Forelimb muscle (tissue), 1 donor: ENCODE measurements at regions not wholly inside any gene's neighbourhood (a gene's known extent, or its start where the extent isn't known, plus 50 kb on each side); places are given as distances from the start of the nearest gene placed in this dataset.
A peak's percentile ranks its signal among the peaks of the same experiment; 100 is the strongest.
"Not testable (repeated sequence)": the region's sequence is repeated elsewhere in the genome, so short reads cannot be mapped to it uniquely, and the experiment has no call there.

Source experiments
- DNase-seq: peaks from one replicate; pipeline ENCODE4 v3.0.0-alpha.2; 2013; ENCODE audit warnings: low read depth

- no peak for DNase-seq
Observed at GRCh38 chr1:60950224-60951063, 131.9 kb upstream of the NFIA start.

GRCh38 chr1:60949826-60950197 lies 132.5 kb upstream of the NFIA start:
- no peak for DNase-seq

- no peak for DNase-seq
Observed at GRCh38 chr1:60949154-60949825, 133.1 kb upstream of the NFIA start.

GRCh38 chr1:60948486-60948885 lies 133.9 kb upstream of the NFIA start:
- no peak for DNase-seq

GRCh38 chr1:60947367-60947766 lies 135.0 kb upstream of the NFIA start:
- DNase-seq, result no peak

- DNase-seq, result no peak
Observed at GRCh38 chr1:60942896-60943638, 139.3 kb upstream of the NFIA start.

GRCh38 chr1:60942291-60942690 lies 140.1 kb upstream of the NFIA start:
- no peak for DNase-seq

GRCh38 chr1:60940685-60941084 lies 141.7 kb upstream of the NFIA start:
- not testable (repeated sequence) for DNase-seq

GRCh38 chr1:60937720-60938119 lies 144.6 kb upstream of the NFIA start:
- no peak for DNase-seq

GRCh38 chr1:60936591-60937342 lies 145.6 kb upstream of the NFIA start:
- no peak for DNase-seq

GRCh38 chr1:60936163-60936562 lies 146.2 kb upstream of the NFIA start:
- DNase-seq, result peak; percentile 73

GRCh38 chr1:60935599-60936110 lies 146.7 kb upstream of the NFIA start:
- DNase-seq, result no peak

GRCh38 chr1:60930130-60930529 lies 152.2 kb upstream of the NFIA start:
- DNase-seq, result no peak

GRCh38 chr1:60924964-60925798 lies 157.2 kb upstream of the NFIA start:
- no peak for DNase-seq

- no peak for DNase-seq
Observed at GRCh38 chr1:60924165-60924564, 158.2 kb upstream of the NFIA start.

- DNase-seq, result no peak
Observed at GRCh38 chr1:60923389-60924087, 158.8 kb upstream of the NFIA start.

- DNase-seq, result no peak
Observed at GRCh38 chr1:60922304-60922703, 160.1 kb upstream of the NFIA start.

- DNase-seq, result no peak
Observed at GRCh38 chr1:60921175-60921574, 161.2 kb upstream of the NFIA start.

- no peak for DNase-seq
Observed at GRCh38 chr1:60920561-60920960, 161.8 kb upstream of the NFIA start.

GRCh38 chr1:60918867-60919266 lies 163.5 kb upstream of the NFIA start:
- DNase-seq, result no peak
